CD4-positive, alpha-beta T cell (primary cell): ENCODE measurements at regions not wholly inside any gene's neighbourhood (a gene's known extent, or its start where the extent isn't known, plus 50 kb on each side); places are given as distances from the start of the nearest gene placed in this dataset.

ENCODE experiments used
- ATAC-seq: fragments of 200-7000 bp; cut with Tn5 transposase; one replicate; pipeline ENCODE4 v1.10.0; 2022; ENCODE audit warnings: mild to moderate bottlenecking; ENCODE audit not compliant: poor library complexity
- CTCF ChIA-PET: fragments of 350-600 bp; sonication (Branson Sonifier 250); formaldehyde crosslinking; loops from one replicate; lab custom pipeline; 2021; ENCODE audit warnings: antibody characterized with exemption, inconsistent platforms; lab: Charles Lee
- POLR2A ChIA-PET: fragments of 350-600 bp; sonication (Branson Sonifier 250); formaldehyde crosslinking; loops from one replicate; lab custom pipeline; 2021; ENCODE audit warnings: antibody characterized with exemption, inconsistent platforms; lab: Charles Lee
- DNase-seq, 14 experiments: peaks; one replicate each; pipeline ENCODE4 v3.0.0-alpha.2; 2013 to 2020; ENCODE audit warnings: mixed read lengths in 2 of 14
- H3K27ac ChIP-seq, 2 donors: one replicate each; pipeline versions ENCODE4 v1.5.1 to v1.7.0; 2013; ENCODE audit warnings: low read length in 2 of 2, low read depth in 1 of 2, mild to moderate bottlenecking in 1 of 2
- H3K27me3 ChIP-seq, 2 experiments: 1 replicate in 1 of 2; 2 replicates in 1 of 2; pipeline versions ENCODE4 v1.6.1 to v1.7.0; 2013; ENCODE audit warnings: low read length in 2 of 2, control low read depth in 1 of 2, mild to moderate bottlenecking in 1 of 2, moderate library complexity in 1 of 2; ENCODE audit not compliant: insufficient read depth in 2 of 2, control insufficient read depth in 1 of 2
- H3K36me3 ChIP-seq: one replicate; pipeline ENCODE4 v1.6.1; 2013; ENCODE audit warnings: low read length, control low read depth; ENCODE audit not compliant: insufficient read depth
- H3K4me1 ChIP-seq: one replicate; pipeline ENCODE4 v1.6.1; 2013; ENCODE audit warnings: low read length, control low read depth; ENCODE audit not compliant: insufficient read depth
- H3K4me3 ChIP-seq: one replicate; pipeline ENCODE4 v1.5.1; 2013; ENCODE audit warnings: mild to moderate bottlenecking, low read length, moderate library complexity
- H3K9me3 ChIP-seq, 2 experiments: 1 replicate in 1 of 2; 2 replicates in 1 of 2; pipeline versions ENCODE4 v1.6.1 to v1.7.0; 2013; ENCODE audit warnings: low read length in 2 of 2, mild to moderate bottlenecking in 2 of 2, control low read depth in 1 of 2, moderate library complexity in 1 of 2; ENCODE audit not compliant: control insufficient read depth in 1 of 2, insufficient read depth in 1 of 2
- H3K27ac Mint-ChIP-seq: one replicate; pipeline ENCODE4 v1.8.0; 2020; ENCODE audit warnings: mixed read lengths
- H3K27me3 Mint-ChIP-seq: one replicate; pipeline ENCODE4 v1.8.0; 2021; ENCODE audit warnings: mixed read lengths
- H3K36me3 Mint-ChIP-seq: one replicate; pipeline ENCODE4 v1.8.0; 2021; ENCODE audit warnings: low read depth, mixed read lengths
- H3K4me1 Mint-ChIP-seq: one replicate; pipeline ENCODE4 v1.8.0; 2021; ENCODE audit warnings: low read depth, mixed read lengths
- H3K4me3 Mint-ChIP-seq: one replicate; pipeline ENCODE4 v1.8.0; 2020; ENCODE audit warnings: mild to moderate bottlenecking, mixed read lengths
- H3K9me3 Mint-ChIP-seq: one replicate; pipeline ENCODE4 v1.8.0; 2020; ENCODE audit warnings: mixed read lengths
- CTCF ChIP-seq: fragments of 200-600 bp; IDR thresholded peaks from one replicate; pipeline ENCODE4 v1.8.0; 2022; ENCODE audit warnings: antibody characterized with exemption, mild to moderate bottlenecking
- intact Hi-C, 2 experiments: fragments of 100-400 bp; cut with DNase I in 1 of 2; cut with micrococcal nuclease in 1 of 2; formaldehyde crosslinking; loops; one replicate each; pipeline versions ENCODE4 v1.15.1 to v1.9.0; 2023 to 2025; cut with DNase I, micrococcal nuclease

- no peaks in the 10 kb centered on the region for H3K27me3 ChIP-seq
- no peak overlapping the region for H3K27ac Mint-ChIP-seq
- no peak overlapping the region for H3K27ac ChIP-seq
- no peaks in the 10 kb centered on the region for H3K4me1 ChIP-seq
- no peaks in the 10 kb centered on the region for H3K36me3 Mint-ChIP-seq
- intact Hi-C loops, result no loop called here
- ATAC-seq, result no peak
- H3K36me3 ChIP-seq, result no peaks in the 10 kb centered on the region
- CTCF ChIA-PET, result no interaction called here
- no peak overlapping the region for H3K4me3 ChIP-seq
- POLR2A ChIA-PET, result no interaction called here
- DNase-seq, result no peak
- TF ChIP-seq CTCF, result no peak
- no peaks in the 10 kb centered on the region for H3K27me3 Mint-ChIP-seq
- no peaks in the 10 kb centered on the region for H3K4me1 Mint-ChIP-seq
- no peaks in the 10 kb centered on the region for H3K9me3 Mint-ChIP-seq
- no peaks in the 10 kb centered on the region for H3K9me3 ChIP-seq
- H3K4me3 Mint-ChIP-seq, result no peak overlapping the region
These were observed 144.7 kb upstream of the PEX5L start for GRCh38 chr3:180181387-180181786.

GRCh38 chr3:180183346-180183745, 146.6 kb upstream of the PEX5L start:
- Mint-ChIP-seq H3K36me3 (no peaks in the 10 kb centered on the region), H3K4me1 (no peaks in the 10 kb centered on the region), H3K9me3 (no peaks in the 10 kb centered on the region), H3K27me3 (no peaks in the 10 kb centered on the region), H3K27ac (no peak overlapping the region), H3K4me3 (no peak overlapping the region)
- ATAC-seq (no peak), DNase-seq (no peak)
- POLR2A ChIA-PET, result no interaction called here
- Histone ChIP-seq H3K36me3 (no peaks in the 10 kb centered on the region), H3K4me3 (no peak overlapping the region), H3K4me1 (no peaks in the 10 kb centered on the region), H3K27me3 (no peaks in the 10 kb centered on the region), H3K9me3 (no peaks in the 10 kb centered on the region), H3K27ac (no peak overlapping the region)
- TF ChIP-seq CTCF, result no peak
- intact Hi-C loops, result no loop called here
- CTCF ChIA-PET, result no interaction called here

GRCh38 chr3:180184816-180185215, 148.1 kb upstream of the PEX5L start:
- intact Hi-C loops, result no loop called here
- Histone ChIP-seq H3K27me3 (no peaks in the 10 kb centered on the region), H3K27ac (no peak overlapping the region), H3K4me1 (no peaks in the 10 kb centered on the region), H3K9me3 (no peaks in the 10 kb centered on the region), H3K4me3 (no peak overlapping the region), H3K36me3 (no peaks in the 10 kb centered on the region)
- ChIA-PET POLR2A (no interaction called here), CTCF (no interaction called here)
- DNase-seq (no peak), ATAC-seq (no peak)
- TF ChIP-seq CTCF, result no peak
- Mint-ChIP-seq H3K36me3 (no peaks in the 10 kb centered on the region), H3K4me3 (no peak overlapping the region), H3K9me3 (no peaks in the 10 kb centered on the region), H3K27ac (no peak overlapping the region), H3K27me3 (no peaks in the 10 kb centered on the region), H3K4me1 (no peaks in the 10 kb centered on the region)
